Esophagus squamous epithelium (tissue), 4 donors: ENCODE measurements at regions not wholly inside any gene's neighbourhood (a gene's known extent, or its start where the extent isn't known, plus 50 kb on each side); places are given as distances from the start of the nearest gene placed in this dataset.

ENCODE experiments used
- CTCF ChIP-seq, 6 experiments: fragments of 450-650 bp in 4 of 6; fragments of 200-600 bp in 2 of 6; sonication (generic) in 2 of 6; IDR thresholded peaks; one replicate each; pipeline ENCODE4 v1.5.1; 2016 to 2019; ENCODE audit warnings: antibody characterized with exemption in 6 of 6, mild to moderate bottlenecking in 4 of 6, moderate library complexity in 4 of 6
- POLR2A ChIP-seq, 4 donors: fragments of 450-650 bp; IDR thresholded peaks; one replicate each; pipeline ENCODE4 v1.6.1; 2017; ENCODE audit warnings: antibody characterized with exemption in 4 of 4, mild to moderate bottlenecking in 4 of 4, moderate library complexity in 3 of 4

GRCh38 chr12:77522247-77522646 is 308.4 kb upstream of the NAV3 start:
- TF ChIP-seq CTCF (IDR thresholded peaks at IDR 0.05) (no peak), POLR2A (IDR thresholded peaks at IDR 0.05) (no peak)
